ENCODE measurements at regions not wholly inside any gene's neighbourhood (a gene's known extent, or its start where the extent isn't known, plus 50 kb on each side); places are given as distances from the start of the nearest gene placed in this dataset.

DNA sequence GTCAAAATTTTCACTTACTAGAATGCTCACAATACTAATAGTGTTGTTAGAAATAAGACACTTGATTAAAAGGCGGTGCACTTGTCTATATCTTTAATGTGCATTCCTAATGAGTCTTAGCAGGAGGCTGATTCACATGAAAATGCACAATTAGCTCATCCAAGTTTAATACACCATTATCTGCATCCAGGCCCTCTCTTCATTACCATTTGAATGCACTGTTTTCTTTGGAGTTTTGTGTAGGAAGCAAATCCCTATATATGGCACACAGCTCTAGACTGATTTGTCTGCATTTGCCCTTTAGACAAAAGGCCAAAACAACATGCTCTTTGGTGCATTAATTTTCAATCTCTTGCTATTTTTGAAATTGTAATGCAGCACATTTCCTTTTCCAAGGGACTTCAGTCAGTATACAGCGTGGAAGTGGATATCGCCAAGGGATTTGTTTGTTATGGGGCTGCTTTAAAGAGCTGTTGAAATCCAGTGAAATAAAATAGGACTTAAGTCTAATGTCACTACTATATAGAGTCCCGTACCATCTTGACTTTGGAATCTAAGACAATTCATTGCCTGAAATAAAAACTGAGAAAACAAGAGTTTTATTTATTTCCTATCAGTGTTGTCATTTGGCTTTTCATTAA is 257.6 kb upstream of the CPHXL start:
- Histone ChIP-seq H3K27ac (ENCODE audit: low read depth, low read length) (no peak overlapping the region), H3K27me3 (ENCODE audit: insufficient read depth, low read length) (no peaks in the 10 kb centered on the region), H4K20me1 (ENCODE audit: insufficient read depth, low read length) (no peaks in the 10 kb centered on the region), H3K9me3 (ENCODE audit: low read depth, low read length) (peaks cover 2% of the 10 kb centered on the region), H3K4me3 (ENCODE audit: insufficient read depth, low read length) (no peak overlapping the region), H3K4me2 (ENCODE audit: insufficient read depth, low read length) (no peak overlapping the region), H3K36me3 (ENCODE audit: insufficient read depth, low read length) (no peaks in the 10 kb centered on the region), H3K79me2 (ENCODE audit: insufficient read depth, low read length) (no peaks in the 10 kb centered on the region), H3K4me1 (ENCODE audit: insufficient read depth, low read length) (no peaks in the 10 kb centered on the region), H2AFZ (ENCODE audit: low read length) (no peak overlapping the region)
- TF ChIP-seq, protein P1, sequence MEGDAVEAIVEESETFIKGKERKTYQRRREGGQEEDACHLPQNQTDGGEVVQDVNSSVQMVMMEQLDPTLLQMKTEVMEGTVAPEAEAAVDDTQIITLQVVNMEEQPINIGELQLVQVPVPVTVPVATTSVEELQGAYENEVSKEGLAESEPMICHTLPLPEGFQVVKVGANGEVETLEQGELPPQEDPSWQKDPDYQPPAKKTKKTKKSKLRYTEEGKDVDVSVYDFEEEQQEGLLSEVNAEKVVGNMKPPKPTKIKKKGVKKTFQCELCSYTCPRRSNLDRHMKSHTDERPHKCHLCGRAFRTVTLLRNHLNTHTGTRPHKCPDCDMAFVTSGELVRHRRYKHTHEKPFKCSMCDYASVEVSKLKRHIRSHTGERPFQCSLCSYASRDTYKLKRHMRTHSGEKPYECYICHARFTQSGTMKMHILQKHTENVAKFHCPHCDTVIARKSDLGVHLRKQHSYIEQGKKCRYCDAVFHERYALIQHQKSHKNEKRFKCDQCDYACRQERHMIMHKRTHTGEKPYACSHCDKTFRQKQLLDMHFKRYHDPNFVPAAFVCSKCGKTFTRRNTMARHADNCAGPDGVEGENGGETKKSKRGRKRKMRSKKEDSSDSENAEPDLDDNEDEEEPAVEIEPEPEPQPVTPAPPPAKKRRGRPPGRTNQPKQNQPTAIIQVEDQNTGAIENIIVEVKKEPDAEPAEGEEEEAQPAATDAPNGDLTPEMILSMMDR (IDR thresholded peaks at IDR 0.05; ENCODE audit: extremely low read depth, low read depth, low read length) = no peak
- DNase-seq (ENCODE audit: insufficient read length, low spot score, missing footprints) = no peak

DNA sequence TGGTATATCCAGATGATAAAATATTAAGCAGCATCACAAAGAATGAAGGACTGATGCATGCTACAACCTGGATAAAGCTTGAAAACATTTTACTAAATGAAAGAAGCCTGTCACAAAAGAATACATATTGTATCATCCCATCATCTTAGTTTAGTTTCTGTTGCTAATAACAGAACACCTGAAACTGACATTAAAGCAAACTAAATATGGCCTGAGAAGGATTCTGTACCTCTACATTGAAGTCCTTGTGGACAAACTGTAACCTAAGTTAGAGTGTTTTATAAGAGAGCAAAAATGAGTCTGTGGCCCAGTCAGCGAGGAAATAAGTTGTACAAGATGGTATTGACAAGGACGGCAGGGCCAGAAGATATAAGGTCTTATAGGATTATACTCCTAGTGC is 261.0 kb upstream of the CPHXL start:
- DNase-seq (ENCODE audit: insufficient read length, low spot score, missing footprints) = no peak
- Histone ChIP-seq H3K27me3 (ENCODE audit: insufficient read depth, low read length) (no peaks in the 10 kb centered on the region), H3K4me3 (ENCODE audit: insufficient read depth, low read length) (no peak overlapping the region), H3K36me3 (ENCODE audit: insufficient read depth, low read length) (no peaks in the 10 kb centered on the region), H2AFZ (ENCODE audit: low read length) (no peak overlapping the region), H3K4me1 (ENCODE audit: insufficient read depth, low read length) (no peaks in the 10 kb centered on the region), H3K79me2 (ENCODE audit: insufficient read depth, low read length) (no peaks in the 10 kb centered on the region), H3K27ac (ENCODE audit: low read depth, low read length) (no peak overlapping the region), H3K9me3 (ENCODE audit: low read depth, low read length) (peaks cover 2% of the 10 kb centered on the region), H4K20me1 (ENCODE audit: insufficient read depth, low read length) (no peaks in the 10 kb centered on the region), H3K4me2 (ENCODE audit: insufficient read depth, low read length) (no peak overlapping the region)
- TF ChIP-seq, protein P1 (IDR thresholded peaks at IDR 0.05; ENCODE audit: extremely low read depth, low read depth, low read length) = no peak

DNA sequence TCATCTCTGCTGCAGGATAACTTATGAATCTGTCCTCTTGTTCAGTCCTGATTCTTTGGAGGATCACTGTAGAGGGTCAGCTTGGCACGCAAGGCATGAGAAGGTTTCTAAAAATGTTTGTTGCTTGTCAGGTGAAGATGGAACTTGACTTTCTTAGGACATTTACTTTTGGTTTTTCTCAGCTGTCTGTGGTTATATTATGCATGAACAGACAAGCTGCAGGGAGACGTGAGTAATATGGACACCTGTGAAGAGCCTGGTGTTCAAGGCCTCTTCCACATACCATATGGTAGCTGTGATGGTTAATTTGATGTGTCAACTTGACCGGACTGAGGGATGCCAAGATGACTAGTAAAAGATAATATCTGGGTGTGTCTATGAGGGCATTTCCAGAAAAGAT is 270.2 kb upstream of the CPHXL start:
- no peaks in the 10 kb centered on the region for H3K27me3 ChIP-seq (ENCODE audit: insufficient read depth, low read length)
- H3K79me2 ChIP-seq (ENCODE audit: insufficient read depth, low read length) = no peaks in the 10 kb centered on the region
- H3K36me3 ChIP-seq (ENCODE audit: insufficient read depth, low read length) = no peaks in the 10 kb centered on the region
- H3K27ac ChIP-seq (ENCODE audit: low read depth, low read length) = no peak overlapping the region
- no peaks in the 10 kb centered on the region for H4K20me1 ChIP-seq (ENCODE audit: insufficient read depth, low read length)
- TF ChIP-seq, protein P1 (IDR thresholded peaks at IDR 0.05; ENCODE audit: extremely low read depth, low read depth, low read length) = no peak
- H3K4me1 ChIP-seq (ENCODE audit: insufficient read depth, low read length) = no peaks in the 10 kb centered on the region
- H3K4me2 ChIP-seq (ENCODE audit: insufficient read depth, low read length) = no peak overlapping the region
- H2AFZ ChIP-seq (ENCODE audit: low read length) = no peak overlapping the region
- peaks cover 3% of the 10 kb centered on the region for H3K9me3 ChIP-seq (ENCODE audit: low read depth, low read length)
- H3K4me3 ChIP-seq (ENCODE audit: insufficient read depth, low read length) = no peak overlapping the region
- DNase-seq (ENCODE audit: insufficient read length, low spot score, missing footprints) = no peak

DNA sequence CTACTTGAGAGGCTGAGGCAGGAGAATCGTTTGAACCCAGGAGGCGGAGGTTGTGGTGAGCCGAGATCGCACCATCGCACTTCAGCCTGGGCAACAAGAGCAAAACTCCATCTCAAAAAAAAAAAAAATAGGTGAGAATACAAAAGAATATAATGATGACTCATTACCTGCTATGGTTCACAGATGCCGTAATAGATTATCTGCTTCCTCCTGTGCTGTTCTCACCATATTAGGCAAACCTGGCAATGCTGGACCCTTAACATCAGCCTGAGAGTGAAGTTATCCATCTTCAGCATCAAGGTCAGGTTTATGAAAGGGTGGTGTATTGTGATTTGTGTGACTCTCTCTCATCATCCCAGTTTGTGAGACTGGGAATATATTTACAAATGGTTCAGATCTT is 271.3 kb upstream of the CPHXL start:
- TF ChIP-seq, protein P1 (IDR thresholded peaks at IDR 0.05; ENCODE audit: extremely low read depth, low read depth, low read length) = no peak
- Histone ChIP-seq H3K36me3 (ENCODE audit: insufficient read depth, low read length) (no peaks in the 10 kb centered on the region), H3K4me2 (ENCODE audit: insufficient read depth, low read length) (no peak overlapping the region), H3K27me3 (ENCODE audit: insufficient read depth, low read length) (no peaks in the 10 kb centered on the region), H2AFZ (ENCODE audit: low read length) (no peak overlapping the region), H3K4me1 (ENCODE audit: insufficient read depth, low read length) (no peaks in the 10 kb centered on the region), H4K20me1 (ENCODE audit: insufficient read depth, low read length) (no peaks in the 10 kb centered on the region), H3K27ac (ENCODE audit: low read depth, low read length) (no peak overlapping the region), H3K79me2 (ENCODE audit: insufficient read depth, low read length) (no peaks in the 10 kb centered on the region), H3K4me3 (ENCODE audit: insufficient read depth, low read length) (no peak overlapping the region), H3K9me3 (ENCODE audit: low read depth, low read length) (peaks cover 3% of the 10 kb centered on the region)
- no peak for DNase-seq (ENCODE audit: insufficient read length, low spot score, missing footprints)
